ENCODE measurements at regions not wholly inside any gene's neighbourhood (a gene's known extent, or its start where the extent isn't known, plus 50 kb on each side); places are given as distances from the start of the nearest gene placed in this dataset.

- TF ChIP-seq CTCF (IDR thresholded peaks at IDR 0.05) (no peak), EP300 (IDR thresholded peaks at IDR 0.05) (no peak)
Observed at GRCh38 chr18:45509535-45509934, 105.7 kb upstream of the SLC14A2 start.
